Right ventricle myocardium inferior (tissue), 1 donor: ENCODE measurements at regions not wholly inside any gene's neighbourhood (a gene's known extent, or its start where the extent isn't known, plus 50 kb on each side); places are given as distances from the start of the nearest gene placed in this dataset.
"Not testable (repeated sequence)": the region's sequence is repeated elsewhere in the genome, so short reads cannot be mapped to it uniquely, and the experiment has no call there.

Source experiments
- ATAC-seq: fragments of 200-7000 bp; cut with Tn5 transposase; one replicate; pipeline ENCODE4 v1.9.1; 2020; ENCODE audit warnings: mild to moderate bottlenecking, moderate library complexity
- DNase-seq: peaks from one replicate; pipeline ENCODE4 v3.0.0; 2021; ENCODE audit errors: missing footprints
- intact Hi-C: fragments of 100-400 bp; cut with DNase I; formaldehyde crosslinking; loops from one replicate; pipeline ENCODE4 v1.11.0; 2022
- donor health status: DM: no; HTN: yes; CAD: no; lungs with severe emphysema.

DNA sequence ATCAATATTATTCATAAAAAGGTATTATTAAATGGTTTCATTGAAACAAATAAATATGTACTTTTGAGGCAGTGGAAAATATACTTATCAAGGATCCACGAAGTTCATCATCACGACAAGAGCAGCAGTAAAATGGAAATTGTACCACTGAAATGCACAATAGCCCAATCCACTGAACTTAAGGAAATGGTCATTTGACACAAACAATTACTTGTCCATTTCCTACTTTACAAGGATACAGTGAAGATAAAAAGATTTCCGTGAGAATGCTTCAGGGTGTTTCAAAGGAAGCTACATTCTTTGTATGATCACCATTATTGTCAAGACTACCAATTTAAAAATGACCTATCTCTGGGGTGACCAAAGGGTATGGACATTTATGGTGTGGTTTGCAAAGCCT is 210.3 kb downstream of the SYK start:
- ATAC-seq, result no peak
- DNase-seq, result no peak
- intact Hi-C loops, result no loop called here

DNA sequence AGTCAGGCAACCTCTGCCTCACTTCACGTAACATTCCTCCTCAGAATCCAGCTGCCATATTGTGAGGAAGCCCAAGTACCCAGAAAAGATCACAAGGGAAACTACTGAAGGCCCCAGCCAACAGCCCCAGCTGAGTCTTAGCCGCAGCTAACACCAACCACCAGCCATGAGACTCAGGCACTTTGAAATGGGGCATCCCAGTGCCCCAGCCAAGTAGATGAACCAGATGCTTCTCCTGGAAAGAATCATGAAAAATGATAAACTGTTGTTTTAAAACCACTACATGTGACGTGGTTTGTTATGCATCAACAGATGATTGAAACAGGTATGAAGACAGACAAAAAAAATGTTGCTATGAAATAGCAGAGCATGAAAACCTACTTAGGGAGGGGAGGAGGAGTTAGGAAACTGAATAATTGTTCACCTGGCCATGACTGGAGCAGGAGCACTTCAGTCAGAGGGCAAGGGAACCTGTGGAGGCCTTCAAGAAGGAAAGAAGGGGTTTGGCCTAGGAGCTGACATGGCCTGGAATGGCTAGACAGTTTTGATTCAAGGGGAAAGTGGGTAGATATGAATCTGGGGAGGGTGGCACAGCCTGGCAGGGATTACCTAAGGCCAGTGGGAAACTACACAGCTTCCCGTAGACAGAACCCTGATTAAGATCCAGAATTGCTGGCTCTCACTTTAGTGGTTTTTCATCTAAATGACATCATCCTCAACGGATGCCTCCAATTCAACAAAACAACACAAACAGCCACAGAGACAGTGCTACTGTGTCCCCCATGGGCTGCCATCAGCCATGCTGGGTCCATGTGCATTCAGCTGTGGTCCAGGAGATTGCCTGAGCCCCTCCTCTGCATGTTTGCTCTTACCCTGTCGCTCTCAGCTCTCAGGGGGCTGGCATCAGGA is 211.6 kb downstream of the SYK start:
- DNase-seq (no peak), ATAC-seq (no peak)
- intact Hi-C loops, result no loop called here

GRCh38 chr9:91017245-91017644 is 215.6 kb downstream of the SYK start:
- DNase-seq, result no peak
- intact Hi-C loops, result no loop called here

GRCh38 chr9:91019871-91020270 is 218.3 kb downstream of the SYK start:
- ATAC-seq, DNase-seq, intact Hi-C loops: not testable (repeated sequence)

More at GRCh38 chr9:91017245-91017644, 215.6 kb downstream of the SYK start:
- ATAC-seq, result no peak

- DNase-seq, intact Hi-C loops, ATAC-seq: not testable (repeated sequence)
Observed at GRCh38 chr9:91021656-91022055, 220.0 kb downstream of the SYK start.

DNA sequence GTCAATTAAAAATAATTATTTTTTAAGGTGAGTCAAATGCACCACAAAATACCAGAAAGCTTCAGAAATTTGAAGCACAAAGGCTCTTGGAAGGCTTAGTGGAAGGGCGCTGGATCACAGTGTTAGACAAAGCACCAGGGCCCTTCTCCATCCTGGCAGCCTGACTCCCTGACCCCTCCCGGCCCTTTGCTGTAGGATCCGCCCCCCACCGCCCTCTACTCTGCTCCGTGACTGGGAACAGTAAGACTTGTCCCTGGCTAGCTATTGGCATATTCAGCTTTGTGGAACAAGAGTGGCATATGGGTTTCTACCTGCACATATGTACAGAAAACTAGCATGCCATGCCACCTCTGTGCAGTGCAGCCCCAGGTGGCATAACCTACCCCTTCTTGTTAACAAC is 222.1 kb downstream of the SYK start:
- no peak for ATAC-seq
- intact Hi-C loops, result no loop called here
- DNase-seq, result no peak

DNA sequence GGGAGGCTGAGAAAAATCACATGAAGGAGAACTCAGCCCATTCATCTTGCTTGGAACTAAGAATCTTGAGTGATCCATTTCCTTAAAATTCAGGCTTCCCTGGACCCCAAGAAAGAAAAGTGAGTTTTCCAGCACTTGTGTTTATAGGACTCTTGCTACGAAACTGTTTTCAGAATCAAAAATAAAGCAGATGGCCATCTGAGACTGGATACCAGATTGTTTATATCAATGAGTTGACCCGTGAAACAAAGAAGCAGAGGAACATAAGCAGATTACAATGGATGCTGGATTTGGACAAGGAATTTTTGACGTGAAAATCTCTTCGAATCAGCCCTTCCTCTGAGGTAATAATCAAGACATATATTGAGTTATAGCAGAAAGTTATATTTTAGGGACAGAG is 223.2 kb downstream of the SYK start:
- intact Hi-C loops, result no loop called here
- no peak for ATAC-seq
- no peak for DNase-seq

GRCh38 chr9:91025856-91026255 is 224.2 kb downstream of the SYK start:
- DNase-seq (no peak), ATAC-seq (no peak)
- intact Hi-C loops, result no loop called here

- intact Hi-C loops, result no loop called here
- no peak for DNase-seq
- ATAC-seq, result no peak
Observed at GRCh38 chr9:91026266-91026665, 224.6 kb downstream of the SYK start.

DNA sequence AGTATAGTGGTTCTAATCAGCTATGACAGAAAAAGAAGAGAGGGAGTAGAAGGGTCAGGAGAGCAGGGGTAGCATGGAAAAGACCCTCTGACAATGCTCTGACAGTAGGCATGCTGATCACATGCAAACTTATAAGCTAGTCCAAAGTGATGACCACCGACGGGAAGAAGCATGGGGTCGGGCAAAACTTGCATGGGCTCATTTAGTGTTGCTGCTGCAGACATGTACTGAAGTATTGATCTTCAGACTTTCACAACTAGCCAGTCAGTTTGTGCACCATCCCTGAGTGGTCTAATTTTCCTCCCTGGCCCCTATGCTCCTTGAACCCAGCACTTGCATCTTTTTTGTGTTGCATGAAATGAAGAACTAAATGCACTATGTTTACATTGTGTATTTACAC is 225.4 kb downstream of the SYK start:
- intact Hi-C loops, result no loop called here
- DNase-seq, result no peak
- no peak for ATAC-seq

DNA sequence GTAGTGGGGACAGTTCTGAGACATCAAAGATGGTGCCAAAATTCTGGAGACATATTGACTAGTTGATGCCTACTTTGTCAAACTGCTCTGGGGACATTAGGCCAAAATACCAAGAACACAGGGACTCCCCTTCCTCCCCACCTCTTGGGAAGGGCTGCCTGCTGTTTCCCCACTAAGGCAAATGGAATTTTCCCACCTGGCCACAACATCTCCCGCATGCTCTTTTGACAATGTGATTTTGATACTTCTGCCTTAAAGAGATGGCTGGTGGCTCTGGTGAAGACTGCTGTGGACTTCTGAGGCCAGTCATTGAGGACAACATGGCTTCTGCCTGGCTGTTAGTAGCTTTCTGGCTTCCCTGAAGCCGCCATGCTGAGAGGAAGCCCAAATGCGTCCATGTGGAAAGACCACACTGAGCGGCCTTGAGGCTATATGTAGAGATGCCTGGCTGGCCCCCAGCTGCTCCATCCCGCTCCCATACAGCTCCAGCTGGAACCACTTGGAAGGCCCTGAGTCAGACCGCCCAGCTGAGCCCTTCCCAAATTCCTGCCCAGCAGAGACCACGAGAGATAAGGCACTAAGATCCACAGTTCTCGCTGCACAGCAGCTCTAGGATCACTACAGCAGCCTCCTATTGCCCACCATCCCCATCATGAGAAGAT is 226.7 kb downstream of the SYK start:
- ATAC-seq, result no peak
- no peak for DNase-seq
- intact Hi-C loops, result no loop called here

- intact Hi-C loops, result loop anchor here (10.0 kb wide), 1 partner anchor 655 kb away; no protein-coding TSS in a partner anchor
- DNase-seq, result no peak
- ATAC-seq, result no peak
Observed at GRCh38 chr9:91029650-91030361, 228.2 kb downstream of the SYK start.

- intact Hi-C loops, result loop anchor here (10.0 kb wide), 1 partner anchor 653 kb away; no protein-coding TSS in a partner anchor
- DNase-seq, result no peak
Observed at GRCh38 chr9:91032121-91032531, 230.5 kb downstream of the SYK start.

DNA sequence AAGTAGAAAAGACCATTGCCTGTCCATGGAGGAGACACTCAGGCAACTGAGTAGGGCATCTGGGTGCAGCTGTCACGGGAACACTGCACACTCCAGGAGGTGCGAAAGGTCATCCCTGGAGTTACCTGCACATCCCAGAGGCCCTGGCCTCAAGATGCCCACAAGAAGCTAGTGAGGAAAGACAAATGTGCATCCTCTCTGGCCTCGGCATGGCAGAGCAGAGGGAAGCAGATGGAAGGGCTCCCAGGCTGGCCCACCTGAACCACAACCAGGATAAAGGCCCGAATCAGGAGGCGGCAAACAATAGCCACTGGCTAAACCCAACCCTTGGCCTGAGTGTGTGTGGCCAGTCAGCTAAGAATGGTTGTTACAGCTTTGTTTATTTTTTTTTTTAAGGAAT is 231.7 kb downstream of the SYK start:
- intact Hi-C loops, result loop anchor here (10.0 kb wide), 1 partner anchor 652 kb away; no protein-coding TSS in a partner anchor
- ATAC-seq, result no peak
- no peak for DNase-seq

More at GRCh38 chr9:91032121-91032531, 230.5 kb downstream of the SYK start:
- no peak for ATAC-seq

- no peak for ATAC-seq
- no peak for DNase-seq
- intact Hi-C loops, result loop anchor here (10.0 kb wide), 1 partner anchor 651 kb away; no protein-coding TSS in a partner anchor
Observed at GRCh38 chr9:91033797-91034196, 232.2 kb downstream of the SYK start.

- intact Hi-C loops, result loop anchor here (10.0 kb wide), 1 partner anchor 650 kb away; no protein-coding TSS in a partner anchor
- DNase-seq (no peak), ATAC-seq (no peak)
Observed at GRCh38 chr9:91034521-91034920, 232.9 kb downstream of the SYK start.

DNA sequence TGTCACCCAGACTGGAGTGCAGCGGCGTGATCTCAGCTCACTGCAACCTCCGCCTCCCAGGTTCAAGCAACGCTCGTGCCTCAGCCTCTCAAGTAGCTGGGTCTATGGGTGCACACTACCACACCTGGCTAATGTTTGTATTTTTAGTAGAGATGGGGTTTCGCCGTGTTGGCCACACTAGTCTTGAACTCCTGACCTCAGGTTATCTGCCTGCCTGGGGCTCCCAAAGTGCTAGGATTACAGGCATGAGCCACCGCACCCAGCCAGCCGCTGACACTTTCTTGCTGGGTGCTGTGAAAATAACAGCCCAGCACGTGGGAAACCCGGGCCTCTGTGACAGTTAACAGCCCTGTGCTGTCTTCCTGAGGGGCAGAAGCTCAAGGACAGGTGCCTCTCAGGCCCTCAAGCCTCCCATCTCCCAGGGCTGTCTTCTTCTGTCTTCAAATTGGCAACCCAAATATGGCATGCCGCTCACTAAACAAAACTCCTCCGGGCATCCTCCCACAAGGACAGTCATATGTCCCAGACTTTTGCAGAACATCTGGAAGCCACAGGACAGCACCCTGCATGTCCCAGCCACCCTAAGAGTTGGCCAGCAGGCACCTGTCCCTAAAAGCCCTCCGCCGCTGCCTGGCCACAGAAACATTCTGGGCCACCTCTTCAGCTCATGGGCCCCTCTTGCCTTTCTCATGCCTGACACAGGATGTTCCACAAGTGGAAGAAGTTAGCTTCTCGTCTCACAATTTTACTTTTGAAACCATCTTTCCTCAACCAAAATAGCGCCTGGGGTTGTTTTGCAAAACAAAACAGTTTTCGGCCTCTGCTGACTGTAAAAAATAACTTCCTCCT is 233.6 kb downstream of the SYK start:
- intact Hi-C loops, result loop anchor here (10.0 kb wide), 1 partner anchor 650 kb away; no protein-coding TSS in a partner anchor
- no peak for DNase-seq
- ATAC-seq, result no peak

DNA sequence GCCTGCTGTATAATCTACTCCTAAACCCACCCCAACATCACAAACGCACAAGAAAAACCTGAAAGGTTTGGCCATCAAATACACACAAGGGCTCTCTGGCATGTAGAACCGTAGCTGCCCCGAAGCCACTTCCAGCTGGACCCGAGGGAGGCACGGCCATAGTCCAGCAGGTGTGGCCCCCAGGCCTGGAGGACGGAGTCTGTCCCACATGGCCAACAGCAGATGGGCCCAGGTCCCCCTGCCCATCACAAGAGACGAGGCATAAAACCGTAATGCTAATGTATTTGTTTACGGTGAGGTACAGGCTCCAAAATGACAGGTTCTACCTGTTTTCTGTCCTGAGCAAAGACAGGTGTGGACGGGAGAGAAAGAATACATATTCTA is 234.2 kb downstream of the SYK start:
- DNase-seq (no peak), ATAC-seq (no peak)
- intact Hi-C loops, result loop anchor here (2.0 to 10.0 kb wide), 4 partner anchors 25 to 649 kb away; no protein-coding TSS in a partner anchor
